ENCODE measurements at regions not wholly inside any gene's neighbourhood (a gene's known extent, or its start where the extent isn't known, plus 50 kb on each side); places are given as distances from the start of the nearest gene placed in this dataset.

DNA sequence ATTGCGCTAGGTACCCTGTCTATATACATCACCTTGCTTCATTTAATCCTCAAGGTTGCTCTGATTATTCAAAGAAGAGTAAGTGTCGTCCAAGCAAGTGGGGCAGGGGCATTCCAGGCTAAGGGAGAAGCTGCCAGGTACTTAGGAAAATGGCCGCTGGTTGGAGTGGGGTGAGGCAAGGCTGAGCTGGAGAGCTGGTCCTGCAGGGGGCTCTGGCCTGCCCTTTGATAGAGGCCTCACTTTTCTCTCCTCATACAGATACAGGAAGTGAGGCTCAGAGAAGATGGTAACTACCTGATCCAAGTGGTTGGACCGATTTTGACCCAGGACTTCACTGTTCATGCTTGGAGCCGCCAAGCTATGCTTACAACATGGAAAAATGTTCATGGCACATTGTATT is 86.9 kb upstream of the ZBTB40 start:
- TF ChIP-seq, protein P1, sequence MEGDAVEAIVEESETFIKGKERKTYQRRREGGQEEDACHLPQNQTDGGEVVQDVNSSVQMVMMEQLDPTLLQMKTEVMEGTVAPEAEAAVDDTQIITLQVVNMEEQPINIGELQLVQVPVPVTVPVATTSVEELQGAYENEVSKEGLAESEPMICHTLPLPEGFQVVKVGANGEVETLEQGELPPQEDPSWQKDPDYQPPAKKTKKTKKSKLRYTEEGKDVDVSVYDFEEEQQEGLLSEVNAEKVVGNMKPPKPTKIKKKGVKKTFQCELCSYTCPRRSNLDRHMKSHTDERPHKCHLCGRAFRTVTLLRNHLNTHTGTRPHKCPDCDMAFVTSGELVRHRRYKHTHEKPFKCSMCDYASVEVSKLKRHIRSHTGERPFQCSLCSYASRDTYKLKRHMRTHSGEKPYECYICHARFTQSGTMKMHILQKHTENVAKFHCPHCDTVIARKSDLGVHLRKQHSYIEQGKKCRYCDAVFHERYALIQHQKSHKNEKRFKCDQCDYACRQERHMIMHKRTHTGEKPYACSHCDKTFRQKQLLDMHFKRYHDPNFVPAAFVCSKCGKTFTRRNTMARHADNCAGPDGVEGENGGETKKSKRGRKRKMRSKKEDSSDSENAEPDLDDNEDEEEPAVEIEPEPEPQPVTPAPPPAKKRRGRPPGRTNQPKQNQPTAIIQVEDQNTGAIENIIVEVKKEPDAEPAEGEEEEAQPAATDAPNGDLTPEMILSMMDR (IDR thresholded peaks at IDR 0.05; ENCODE audit: insufficient read depth, low read depth, low read length), result no peak
- TF ChIP-seq EZH2 (IDR thresholded peaks at IDR 0.05; ENCODE audit: insufficient read depth, low read length), result no peak
